Naive thymus-derived CD4-positive, alpha-beta T cell (primary cell): ENCODE measurements at regions not wholly inside any gene's neighbourhood (a gene's known extent, or its start where the extent isn't known, plus 50 kb on each side); places are given as distances from the start of the nearest gene placed in this dataset.

Experiments
- ATAC-seq: fragments of 150-1000 bp; cut with Tn5 transposase; 2 replicates; pipeline ENCODE4 v1.10.0; 2021; ENCODE audit warnings: mild to moderate bottlenecking, moderate library complexity
- CTCF ChIA-PET: fragments of 350-600 bp; sonication (Branson Sonifier 250); formaldehyde crosslinking; loops from one replicate; lab custom pipeline; 2021; ENCODE audit warnings: antibody characterized with exemption; lab: Charles Lee
- POLR2A ChIA-PET: fragments of 350-600 bp; sonication (Branson Sonifier 250); formaldehyde crosslinking; loops from one replicate; lab custom pipeline; 2021; ENCODE audit warnings: antibody characterized with exemption, inconsistent platforms; lab: Charles Lee
- DNase-seq, 9 donors: peaks; one replicate each; pipeline versions ENCODE4 v3.0.0 to v3.0.0-alpha.2; 2020 to 2022; ENCODE audit warnings: mixed read lengths in 1 of 9
- H3K27ac ChIP-seq: one replicate; pipeline ENCODE4 v1.7.0; 2013; ENCODE audit warnings: mild to moderate bottlenecking, low read depth, low read length, moderate library complexity
- H3K27me3 ChIP-seq, 2 donors: one replicate each; pipeline ENCODE4 v1.7.0; 2013; ENCODE audit warnings: low read length in 2 of 2, mild to moderate bottlenecking in 2 of 2, moderate library complexity in 2 of 2; ENCODE audit not compliant: control insufficient read depth in 2 of 2, insufficient read depth in 2 of 2
- H3K36me3 ChIP-seq, 3 experiments: 1 replicate in 2 of 3; 2 replicates in 1 of 3; pipeline ENCODE4 v1.7.0; 2013; ENCODE audit warnings: low read length in 3 of 3, mild to moderate bottlenecking in 3 of 3, moderate library complexity in 1 of 3; ENCODE audit not compliant: insufficient read depth in 3 of 3, control insufficient read depth in 2 of 3
- H3K4me1 ChIP-seq, 2 donors: one replicate each; pipeline ENCODE4 v1.7.0; 2013; ENCODE audit warnings: low read length in 2 of 2, mild to moderate bottlenecking in 2 of 2, moderate library complexity in 1 of 2; ENCODE audit not compliant: control insufficient read depth in 2 of 2, insufficient read depth in 2 of 2
- H3K4me3 ChIP-seq: 2 replicates; pipeline ENCODE4 v1.7.0; 2013; ENCODE audit warnings: mild to moderate bottlenecking, low read length
- H3K9me3 ChIP-seq, 3 experiments: 1 replicate in 2 of 3; 2 replicates in 1 of 3; pipeline ENCODE4 v1.7.0; 2013; ENCODE audit warnings: low read length in 3 of 3; ENCODE audit not compliant: control insufficient read depth in 2 of 3
- H3K27ac Mint-ChIP-seq, 9 donors: one replicate each; pipeline ENCODE4 v1.8.0; 2020 to 2022; ENCODE audit warnings: mixed read lengths in 9 of 9, mild to moderate bottlenecking in 8 of 9, moderate library complexity in 5 of 9, inconsistent platforms in 2 of 9
- H3K27me3 Mint-ChIP-seq, 5 donors: one replicate each; pipeline ENCODE4 v1.8.0; 2021 to 2022; ENCODE audit warnings: mixed read lengths in 5 of 5, mild to moderate bottlenecking in 1 of 5
- H3K36me3 Mint-ChIP-seq, 5 donors: one replicate each; pipeline ENCODE4 v1.8.0; 2020 to 2022; ENCODE audit warnings: mixed read lengths in 5 of 5, mild to moderate bottlenecking in 3 of 5, inconsistent platforms in 1 of 5
- H3K4me1 Mint-ChIP-seq, 7 donors: one replicate each; pipeline ENCODE4 v1.8.0; 2020 to 2022; ENCODE audit warnings: mixed read lengths in 7 of 7, mild to moderate bottlenecking in 3 of 7, inconsistent platforms in 1 of 7
- H3K4me3 Mint-ChIP-seq, 10 donors: one replicate each; pipeline ENCODE4 v1.8.0; 2020 to 2022; ENCODE audit warnings: mild to moderate bottlenecking in 10 of 10, mixed read lengths in 10 of 10, moderate library complexity in 6 of 10, inconsistent platforms in 2 of 10
- H3K9me3 Mint-ChIP-seq, 11 donors: one replicate each; pipeline ENCODE4 v1.8.0; 2020 to 2022; ENCODE audit warnings: mixed read lengths in 11 of 11, mild to moderate bottlenecking in 4 of 11, inconsistent platforms in 1 of 11, moderate library complexity in 1 of 11
- intact Hi-C, 2 donors: fragments of 100-400 bp; cut with micrococcal nuclease; formaldehyde crosslinking; loops; one replicate each; pipeline ENCODE4 v1.15.1; 2023

- no peak overlapping the region for H3K4me3 Mint-ChIP-seq
- intact Hi-C loops = no loop called here
- H3K27me3 Mint-ChIP-seq = peaks cover 4 to 12% (median 4%) of the 10 kb centered on the region in 5 donors
- no peak overlapping the region for H3K27ac Mint-ChIP-seq
- no peaks in the 10 kb centered on the region for H3K4me1 ChIP-seq
- H3K9me3 ChIP-seq = no peaks in the 10 kb centered on the region
- H3K27ac ChIP-seq = no peak overlapping the region
- ATAC-seq (no peak), DNase-seq (no peak)
- CTCF ChIA-PET = no interaction called here
- no peaks in the 10 kb centered on the region for H3K4me1 Mint-ChIP-seq
- H3K4me3 ChIP-seq = no peak overlapping the region
- peaks cover 0 to 7% (median 0%) of the 10 kb centered on the region in 11 donors for H3K9me3 Mint-ChIP-seq
- no peaks in the 10 kb centered on the region for H3K27me3 ChIP-seq
- H3K36me3 ChIP-seq = no peaks in the 10 kb centered on the region
- POLR2A ChIA-PET = no interaction called here
- H3K36me3 Mint-ChIP-seq = no peaks in the 10 kb centered on the region
These were observed 390.7 kb downstream of the LRATD1 start for GRCh38 chr2:15023221-15023620.

GRCh38 chr2:15028406-15028805 lies 395.9 kb downstream of the LRATD1 start:
- H3K36me3 ChIP-seq = no peaks in the 10 kb centered on the region
- no peaks in the 10 kb centered on the region for H3K9me3 ChIP-seq
- ChIA-PET CTCF (interaction anchor here (0.6 kb wide), 1 partner anchor 21 kb away, joined by 3 read pairs; no protein-coding TSS in a partner anchor), POLR2A (no interaction called here)
- no peak overlapping the region for H3K4me3 ChIP-seq
- Mint-ChIP-seq H3K27ac (no peak overlapping the region), H3K4me3 (no peak overlapping the region), H3K36me3 (no peaks in the 10 kb centered on the region), H3K27me3 (peaks cover 8 to 34% (median 18%) of the 10 kb centered on the region in 5 donors), H3K9me3 (no peaks in the 10 kb centered on the region), H3K4me1 (no peaks in the 10 kb centered on the region)
- H3K27me3 ChIP-seq = no peaks in the 10 kb centered on the region
- ATAC-seq (no peak), DNase-seq (no peak)
- no peak overlapping the region for H3K27ac ChIP-seq
- intact Hi-C loops = no loop called here
- H3K4me1 ChIP-seq = no peaks in the 10 kb centered on the region

GRCh38 chr2:15031745-15032240 lies 399.3 kb downstream of the LRATD1 start:
- H3K27ac Mint-ChIP-seq = no peak overlapping the region

GRCh38 chr2:15034246-15034645 lies 401.7 kb downstream of the LRATD1 start:
- ATAC-seq (no peak), DNase-seq (no peak)
- H3K9me3 ChIP-seq = no peaks in the 10 kb centered on the region
- ChIA-PET POLR2A (no interaction called here), CTCF (no interaction called here)
- H3K4me1 Mint-ChIP-seq = peaks cover 0 to 3% (median 0%) of the 10 kb centered on the region in 7 donors
- H3K4me3 Mint-ChIP-seq = no peak overlapping the region
- intact Hi-C loops = no loop called here
- H3K9me3 Mint-ChIP-seq = peaks cover 0 to 3% (median 0%) of the 10 kb centered on the region in 11 donors
- no peak overlapping the region for H3K27ac ChIP-seq
- no peaks in the 10 kb centered on the region for H3K36me3 Mint-ChIP-seq
- H3K4me3 ChIP-seq = no peak overlapping the region
- H3K27ac Mint-ChIP-seq = no peak overlapping the region
- H3K27me3 ChIP-seq = no peaks in the 10 kb centered on the region
- H3K4me1 ChIP-seq = no peaks in the 10 kb centered on the region
- H3K36me3 ChIP-seq = no peaks in the 10 kb centered on the region
- peaks cover 4 to 23% (median 15%) of the 10 kb centered on the region in 5 donors for H3K27me3 Mint-ChIP-seq

More at GRCh38 chr2:15031745-15032240, 399.3 kb downstream of the LRATD1 start:
- intact Hi-C loops = no loop called here
- H3K4me3 ChIP-seq = no peak overlapping the region
- H3K27me3 ChIP-seq = no peaks in the 10 kb centered on the region
- no peak overlapping the region for H3K27ac ChIP-seq
- H3K9me3 ChIP-seq = no peaks in the 10 kb centered on the region
- Mint-ChIP-seq H3K36me3 (no peaks in the 10 kb centered on the region), H3K9me3 (peaks cover 0 to 3% (median 0%) of the 10 kb centered on the region in 11 donors), H3K4me1 (peaks cover 0 to 2% (median 0%) of the 10 kb centered on the region in 7 donors), H3K4me3 (no peak overlapping the region), H3K27me3 (peaks cover 4 to 37% (median 21%) of the 10 kb centered on the region in 5 donors)
- ChIA-PET POLR2A (no interaction called here), CTCF (no interaction called here)
- no peak for ATAC-seq
- H3K36me3 ChIP-seq = no peaks in the 10 kb centered on the region
- no peak for DNase-seq
- no peaks in the 10 kb centered on the region for H3K4me1 ChIP-seq

GRCh38 chr2:15034860-15035259 lies 402.3 kb downstream of the LRATD1 start:
- Mint-ChIP-seq H3K4me3 (no peak overlapping the region), H3K4me1 (peaks cover 0 to 3% (median 0%) of the 10 kb centered on the region in 7 donors), H3K27me3 (peaks cover 4 to 19% (median 13%) of the 10 kb centered on the region in 5 donors), H3K36me3 (no peaks in the 10 kb centered on the region), H3K9me3 (peaks cover 0 to 3% (median 0%) of the 10 kb centered on the region in 11 donors), H3K27ac (no peak overlapping the region)
- ATAC-seq (no peak), DNase-seq (no peak)
- ChIA-PET CTCF (no interaction called here), POLR2A (no interaction called here)
- no peaks in the 10 kb centered on the region for H3K4me1 ChIP-seq
- no peaks in the 10 kb centered on the region for H3K36me3 ChIP-seq
- H3K4me3 ChIP-seq = no peak overlapping the region
- H3K9me3 ChIP-seq = no peaks in the 10 kb centered on the region
- no peaks in the 10 kb centered on the region for H3K27me3 ChIP-seq
- intact Hi-C loops = loop anchor here in 1 of 2 donors (5.0 kb wide), 1 partner anchor 542 kb away; no protein-coding TSS in a partner anchor
- H3K27ac ChIP-seq = no peak overlapping the region

GRCh38 chr2:15038366-15039364 lies 406.1 kb downstream of the LRATD1 start:
- H3K4me1 Mint-ChIP-seq = peaks cover 0 to 3% (median 0%) of the 10 kb centered on the region in 7 donors
- DNase-seq (no peak), ATAC-seq (no peak)
- Histone ChIP-seq H3K9me3 (no peaks in the 10 kb centered on the region), H3K4me3 (no peak overlapping the region), H3K4me1 (no peaks in the 10 kb centered on the region), H3K27ac (no peak overlapping the region), H3K27me3 (no peaks in the 10 kb centered on the region), H3K36me3 (no peaks in the 10 kb centered on the region)
- H3K9me3 Mint-ChIP-seq = peaks cover 0 to 3% (median 0%) of the 10 kb centered on the region in 11 donors
- no peak overlapping the region for H3K4me3 Mint-ChIP-seq
- peaks cover 0 to 17% (median 13%) of the 10 kb centered on the region in 5 donors for H3K27me3 Mint-ChIP-seq
- ChIA-PET CTCF (interaction anchor here (0.5 kb wide), 1 partner anchor 19 kb away, joined by 3 read pairs; no protein-coding TSS in a partner anchor), POLR2A (no interaction called here)
- intact Hi-C loops = loop anchor here in 1 of 2 donors (5.0 kb wide), 1 partner anchor 539 kb away; no protein-coding TSS in a partner anchor
- H3K27ac Mint-ChIP-seq = no peak overlapping the region
- no peaks in the 10 kb centered on the region for H3K36me3 Mint-ChIP-seq
